ENCODE measurements at regions not wholly inside any gene's neighbourhood (a gene's known extent, or its start where the extent isn't known, plus 50 kb on each side); places are given as distances from the start of the nearest gene placed in this dataset.

- no peak overlapping the region for H3K27ac ChIP-seq (ENCODE audit: low read depth, low read length)
- no peak overlapping the region for H2AFZ ChIP-seq (ENCODE audit: low read depth, low read length, poor library complexity, severe bottlenecking)
- no peak for TF ChIP-seq FOSL1 (IDR thresholded peaks at IDR 0.05; ENCODE audit: low read depth)
- no peak for TF ChIP-seq POLR2AphosphoS5 (IDR thresholded peaks at IDR 0.05; ENCODE audit: low read depth, low read length)
- H3K36me3 ChIP-seq (ENCODE audit: control insufficient read depth in 1 of 2, insufficient read depth in 2 of 2, low read length in 2 of 2), result no peaks in the 10 kb centered on the region
- intact Hi-C loops (cut with micrococcal nuclease), result no loop called here
- no peaks in the 10 kb centered on the region for H3K9me2 ChIP-seq (ENCODE audit: insufficient read depth)
- CTCF ChIA-PET, result no interaction called here
- no peak overlapping the region for H3K9ac ChIP-seq (ENCODE audit: low read length)
- H3K27me3 ChIP-seq (ENCODE audit: insufficient read depth, low read length), result no peaks in the 10 kb centered on the region
- H3K4me1 ChIP-seq (ENCODE audit: control insufficient read depth in 1 of 2, insufficient read depth in 2 of 2, low read length in 2 of 2), result no peaks in the 10 kb centered on the region
- no peaks in the 10 kb centered on the region for H3K9me3 ChIP-seq (ENCODE audit: control insufficient read depth in 1 of 2, insufficient read depth in 1 of 2, low read depth in 1 of 2, low read length in 2 of 2)
- no peak overlapping the region for H3K4me2 ChIP-seq (ENCODE audit: low read length)
- DNase-seq (ENCODE audit: low read depth, low spot score), result no peak
- RAD21 ChIA-PET (ENCODE audit: low non-redundant PET in 1 of 2, low total read pairs in 2 of 2, uncharacterized antibody in 2 of 2, unreplicated experiment in 2 of 2), result no interaction called here
- no TSS peak for BruUV-seq (replicated peaks)
- POLR2A ChIA-PET, result no interaction called here
- no peaks in the 10 kb centered on the region for H3K79me2 ChIP-seq (ENCODE audit: insufficient read depth, low read length)
- no peak for ATAC-seq
- H4K20me1 ChIP-seq (ENCODE audit: insufficient read depth), result no peaks in the 10 kb centered on the region
- H3K4me3 ChIP-seq (replicated peaks in 1 of 2; ENCODE audit: low read depth in 1 of 2, low read length in 2 of 2), result no peak overlapping the region
Measured at GRCh38 chr2:147712051-147712450, 132.8 kb upstream of the ACVR2A start.

GRCh38 chr2:147711031-147711430 is 133.8 kb upstream of the ACVR2A start:
- Histone ChIP-seq H3K4me1 (ENCODE audit: control insufficient read depth in 1 of 2, insufficient read depth in 2 of 2, low read length in 2 of 2) (no peaks in the 10 kb centered on the region), H3K36me3 (ENCODE audit: control insufficient read depth in 1 of 2, insufficient read depth in 2 of 2, low read length in 2 of 2) (no peaks in the 10 kb centered on the region), H4K20me1 (ENCODE audit: insufficient read depth) (no peaks in the 10 kb centered on the region), H3K9ac (ENCODE audit: low read length) (no peak overlapping the region), H3K9me3 (ENCODE audit: control insufficient read depth in 1 of 2, insufficient read depth in 1 of 2, low read depth in 1 of 2, low read length in 2 of 2) (no peaks in the 10 kb centered on the region), H3K9me2 (ENCODE audit: insufficient read depth) (no peaks in the 10 kb centered on the region), H3K27me3 (ENCODE audit: insufficient read depth, low read length) (no peaks in the 10 kb centered on the region), H3K27ac (ENCODE audit: low read depth, low read length) (no peak overlapping the region), H2AFZ (ENCODE audit: low read depth, low read length, poor library complexity, severe bottlenecking) (no peak overlapping the region), H3K4me2 (ENCODE audit: low read length) (no peak overlapping the region), H3K4me3 (replicated peaks in 1 of 2; ENCODE audit: low read depth in 1 of 2, low read length in 2 of 2) (no peak overlapping the region), H3K79me2 (ENCODE audit: insufficient read depth, low read length) (no peaks in the 10 kb centered on the region)
- RAD21 ChIA-PET (ENCODE audit: low non-redundant PET in 1 of 2, low total read pairs in 2 of 2, uncharacterized antibody in 2 of 2, unreplicated experiment in 2 of 2), result interaction anchor here in 1 of 2 experiments (0.7 kb wide), 1 partner anchor 628 kb away, joined by 5 read pairs; no protein-coding TSS in a partner anchor
- POLR2A ChIA-PET, result no interaction called here
- CTCF ChIA-PET, result no interaction called here
- intact Hi-C loops (cut with micrococcal nuclease), result no loop called here
- no TSS peak for BruUV-seq (replicated peaks)
- DNase-seq (ENCODE audit: low read depth, low spot score) (no peak), ATAC-seq (no peak)
- no peak for TF ChIP-seq SRF (IDR thresholded peaks at IDR 0.05; ENCODE audit: low read depth)
- no peak for TF ChIP-seq RAD21 (IDR thresholded peaks at IDR 0.05; ENCODE audit: low read depth)
- TF ChIP-seq TCF7L2 (IDR thresholded peaks at IDR 0.05; ENCODE audit: borderline replicate concordance, extremely low read depth, insufficient read depth, insufficient read length), result no peak
- no peak for TF ChIP-seq REST (IDR thresholded peaks at IDR 0.05; ENCODE audit: low read depth)
- TF ChIP-seq ZFX (IDR thresholded peaks at IDR 0.05), result no peak
- TF ChIP-seq EGR1 (IDR thresholded peaks at IDR 0.05; ENCODE audit: low read depth), result no peak
- no peak for TF ChIP-seq CEBPB (IDR thresholded peaks at IDR 0.05; ENCODE audit: low read depth)
- no peak for TF ChIP-seq POLR2A (IDR thresholded peaks at IDR 0.05; ENCODE audit: borderline replicate concordance, extremely low read depth, insufficient read depth, insufficient read length)
- no peak for TF ChIP-seq JUND (IDR thresholded peaks at IDR 0.05)
- no peak for TF ChIP-seq ZBTB33 (IDR thresholded peaks at IDR 0.05; ENCODE audit: extremely low read depth, insufficient replicate concordance, low read length)
- no peak for TF ChIP-seq ZNF274 (IDR thresholded peaks at IDR 0.05; ENCODE audit: low read depth, low read length)
- no peak for TF ChIP-seq MAX (IDR thresholded peaks at IDR 0.05)
- TF ChIP-seq CTCF (IDR thresholded peaks at IDR 0.05 in 2 of 3, conservative IDR thresholded peaks at IDR 0.05 in 1 of 3; ENCODE audit: borderline replicate concordance in 1 of 3, insufficient read depth in 1 of 3, low read depth in 2 of 3, low read length in 2 of 3), result no peak
